OCI-LY7 (cell line): ENCODE measurements at regions not wholly inside any gene's neighbourhood (a gene's known extent, or its start where the extent isn't known, plus 50 kb on each side); places are given as distances from the start of the nearest gene placed in this dataset.

Experiments
- EZH2phosphoT487 ChIP-seq: fragments of 200-600 bp; sonication (generic); IDR thresholded peaks from 2 replicates; pipeline ENCODE4 v1.6.1; 2018; ENCODE audit warnings: low read depth, borderline replicate concordance, mild to moderate bottlenecking, mixed run types, antibody characterized with exemption, low read length, moderate library complexity, mixed read lengths
- TF ChIP-seq, protein P1 (sequence below): fragments of 200-600 bp; sonication (generic); conservative IDR thresholded peaks from 2 replicates; pipeline ENCODE4 v1.5.1; 2014; ENCODE audit warnings: mild to moderate bottlenecking, antibody characterized with exemption, low read length, moderate library complexity, mixed read lengths

DNA sequence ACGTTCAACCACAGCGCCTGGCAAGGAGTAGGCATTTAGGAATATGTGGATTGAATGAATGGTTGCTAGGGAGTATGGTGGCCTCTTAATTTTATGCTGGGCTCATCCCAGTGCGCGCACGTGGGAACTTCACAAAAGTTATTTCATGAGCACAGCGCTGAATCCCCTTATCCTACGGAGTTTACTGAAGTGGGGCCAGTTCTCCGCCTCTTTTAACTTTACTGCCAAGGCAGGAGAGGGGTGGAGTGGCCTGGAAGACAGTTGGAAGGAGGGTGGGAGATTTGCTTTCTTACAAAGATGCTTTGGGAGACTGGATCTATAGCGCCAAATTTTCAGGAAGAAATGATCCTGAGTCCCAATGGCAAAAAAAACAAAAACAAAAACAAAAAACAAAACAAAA is 326.5 kb downstream of the SH3GL2 start:
- no peak for TF ChIP-seq EZH2phosphoT487
- TF ChIP-seq, protein P1, sequence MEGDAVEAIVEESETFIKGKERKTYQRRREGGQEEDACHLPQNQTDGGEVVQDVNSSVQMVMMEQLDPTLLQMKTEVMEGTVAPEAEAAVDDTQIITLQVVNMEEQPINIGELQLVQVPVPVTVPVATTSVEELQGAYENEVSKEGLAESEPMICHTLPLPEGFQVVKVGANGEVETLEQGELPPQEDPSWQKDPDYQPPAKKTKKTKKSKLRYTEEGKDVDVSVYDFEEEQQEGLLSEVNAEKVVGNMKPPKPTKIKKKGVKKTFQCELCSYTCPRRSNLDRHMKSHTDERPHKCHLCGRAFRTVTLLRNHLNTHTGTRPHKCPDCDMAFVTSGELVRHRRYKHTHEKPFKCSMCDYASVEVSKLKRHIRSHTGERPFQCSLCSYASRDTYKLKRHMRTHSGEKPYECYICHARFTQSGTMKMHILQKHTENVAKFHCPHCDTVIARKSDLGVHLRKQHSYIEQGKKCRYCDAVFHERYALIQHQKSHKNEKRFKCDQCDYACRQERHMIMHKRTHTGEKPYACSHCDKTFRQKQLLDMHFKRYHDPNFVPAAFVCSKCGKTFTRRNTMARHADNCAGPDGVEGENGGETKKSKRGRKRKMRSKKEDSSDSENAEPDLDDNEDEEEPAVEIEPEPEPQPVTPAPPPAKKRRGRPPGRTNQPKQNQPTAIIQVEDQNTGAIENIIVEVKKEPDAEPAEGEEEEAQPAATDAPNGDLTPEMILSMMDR, result no peak
